NCI-H2227 treated with DMSO at 0.1 percent for 48 hours (cell line): ENCODE measurements at regions not wholly inside any gene's neighbourhood (a gene's known extent, or its start where the extent isn't known, plus 50 kb on each side); places are given as distances from the start of the nearest gene placed in this dataset.

Experiments used
- DNase-seq: peaks from one replicate; lab custom pipeline; 2025; lab: John Stamatoyannopoulos, UW

GRCh38 chr3:72401005-72401545 lies 447.2 kb downstream of the SHQ1 start:
- DNase-seq = no peak

DNA sequence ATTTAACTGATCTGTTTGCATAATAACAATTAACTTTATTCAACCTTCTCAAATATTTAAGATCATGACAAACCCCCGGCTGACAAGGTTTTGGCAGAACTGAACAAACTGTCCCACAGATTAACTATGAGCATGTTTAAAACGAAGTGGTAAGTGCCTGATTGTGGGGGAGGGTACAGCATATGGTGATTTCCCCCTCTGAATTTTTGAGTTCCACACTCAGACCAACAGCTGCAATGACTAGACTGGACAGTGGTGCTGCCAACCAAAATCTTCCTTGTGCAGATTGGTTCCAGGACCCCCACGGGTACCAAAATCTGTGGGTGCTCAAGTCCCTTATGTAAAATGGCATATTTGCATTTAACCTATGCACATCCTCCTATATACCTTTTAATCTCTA lies 449.5 kb downstream of the SHQ1 start:
- no peak for DNase-seq

GRCh38 chr3:72397586-72397985 lies 450.7 kb downstream of the SHQ1 start:
- DNase-seq = no peak

- DNase-seq = no peak
These were observed 451.3 kb downstream of the SHQ1 start for GRCh38 chr3:72396899-72397298.

DNA sequence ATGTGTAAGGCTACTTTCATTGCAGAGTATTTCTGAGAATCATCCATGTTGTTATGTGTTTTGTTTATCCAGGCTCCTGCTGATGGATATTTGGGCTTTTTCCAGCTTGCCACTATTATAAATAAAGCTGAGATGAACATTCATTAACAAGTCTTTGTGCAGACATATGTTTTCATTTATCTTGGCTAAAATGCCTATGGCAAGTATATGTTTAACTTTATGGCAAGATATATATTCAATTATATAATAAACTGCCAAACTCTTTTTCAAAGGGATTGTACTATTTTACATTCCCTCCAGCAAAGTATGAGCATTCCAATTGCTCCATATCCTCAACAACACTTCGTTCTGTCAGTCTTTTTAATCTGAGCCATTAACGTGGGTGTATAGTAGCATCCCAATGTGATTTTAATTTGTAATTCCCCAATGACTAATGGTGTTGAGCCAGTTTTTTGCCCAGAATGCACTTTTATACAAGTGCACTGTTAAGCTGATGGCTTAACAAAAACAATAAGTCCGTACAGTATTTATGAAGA lies 452.4 kb downstream of the SHQ1 start:
- DNase-seq = no peak

GRCh38 chr3:72393455-72393854 lies 454.8 kb downstream of the SHQ1 start:
- DNase-seq = no peak

- DNase-seq = no peak
These were observed 456.6 kb downstream of the SHQ1 start for GRCh38 chr3:72391659-72392058.

DNA sequence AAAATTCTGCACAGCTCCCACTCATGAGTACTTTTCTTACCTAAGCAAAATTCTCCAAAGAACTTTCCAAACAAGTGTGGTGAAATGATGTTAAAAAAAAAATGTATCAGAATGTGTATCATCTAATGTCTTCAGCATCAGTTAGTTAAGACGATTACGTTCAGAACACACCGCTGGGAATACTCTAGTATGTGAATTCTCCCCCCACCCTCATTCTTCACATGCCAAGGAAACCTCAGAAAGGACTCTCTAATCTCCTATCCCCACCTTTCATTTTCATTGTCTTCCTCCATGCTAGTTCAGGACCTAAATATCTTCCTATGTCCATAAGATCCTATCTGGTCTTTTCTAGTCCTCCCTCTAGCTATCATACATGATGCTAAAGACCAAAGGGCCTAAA lies 457.4 kb downstream of the SHQ1 start:
- no peak for DNase-seq

DNA sequence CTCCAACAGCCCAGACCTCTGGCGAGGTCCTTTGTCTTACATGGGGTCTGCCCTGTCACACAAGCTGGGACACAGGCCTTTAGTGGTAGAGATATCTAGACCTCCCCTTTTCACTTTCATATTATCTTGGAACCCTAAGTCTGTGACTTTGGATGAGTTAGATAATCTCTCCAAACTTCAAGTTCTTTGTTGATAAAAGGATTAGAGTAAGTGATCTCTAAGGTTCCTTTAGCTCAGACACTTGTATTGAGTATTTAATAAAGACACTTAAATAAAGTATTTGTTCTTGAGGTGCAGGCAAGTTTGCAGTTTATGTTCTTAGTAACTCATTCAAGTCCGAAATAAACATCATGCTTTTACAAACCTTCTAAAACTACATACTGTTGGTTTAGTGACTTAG lies 459.6 kb downstream of the SHQ1 start:
- DNase-seq = no peak

GRCh38 chr3:72388117-72388516 lies 460.1 kb downstream of the SHQ1 start:
- DNase-seq = no peak

GRCh38 chr3:72386327-72387000 lies 461.8 kb downstream of the SHQ1 start:
- DNase-seq = no peak

- DNase-seq = no peak
These were observed 463.1 kb downstream of the SHQ1 start for GRCh38 chr3:72385167-72385566.

DNA sequence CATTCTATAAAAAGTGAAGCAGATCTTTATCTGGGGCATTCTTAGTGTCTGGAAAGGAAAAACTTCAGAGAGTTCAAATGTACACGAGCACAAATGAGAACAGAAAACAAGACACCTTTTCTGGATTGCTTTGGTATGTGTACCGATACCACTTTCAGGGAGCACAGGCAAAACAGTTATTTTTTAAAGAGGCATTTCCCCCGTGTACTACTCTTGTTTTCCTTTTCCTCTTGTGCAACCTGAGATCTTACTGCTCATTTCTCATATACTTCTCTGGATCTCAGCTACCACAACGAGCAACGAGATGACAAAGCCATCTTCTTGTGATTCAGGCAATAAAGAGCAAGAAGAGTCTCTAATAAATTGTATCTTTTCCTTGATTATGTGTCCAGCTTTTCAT lies 463.6 kb downstream of the SHQ1 start:
- no peak for DNase-seq

DNA sequence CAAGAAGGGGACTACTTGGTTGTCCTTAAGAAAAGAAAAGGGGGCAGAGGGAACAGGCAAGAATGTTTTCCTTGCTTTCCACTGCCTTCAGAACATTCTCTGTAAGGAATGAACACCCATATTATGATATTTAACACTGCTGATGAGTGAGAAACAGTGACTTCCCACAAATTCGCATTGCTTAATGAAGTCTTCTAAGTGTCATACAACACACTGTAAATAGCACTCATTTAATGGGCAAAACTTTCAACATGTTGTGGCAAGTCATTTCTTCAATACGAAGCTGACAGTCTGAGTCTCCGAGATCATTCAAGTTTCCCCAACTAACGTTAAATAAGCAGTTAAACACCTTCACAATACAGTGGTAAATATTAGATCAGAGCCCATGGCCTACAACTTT lies 464.4 kb downstream of the SHQ1 start:
- DNase-seq = no peak

GRCh38 chr3:72383230-72383629 lies 465.0 kb downstream of the SHQ1 start:
- no peak for DNase-seq

DNA sequence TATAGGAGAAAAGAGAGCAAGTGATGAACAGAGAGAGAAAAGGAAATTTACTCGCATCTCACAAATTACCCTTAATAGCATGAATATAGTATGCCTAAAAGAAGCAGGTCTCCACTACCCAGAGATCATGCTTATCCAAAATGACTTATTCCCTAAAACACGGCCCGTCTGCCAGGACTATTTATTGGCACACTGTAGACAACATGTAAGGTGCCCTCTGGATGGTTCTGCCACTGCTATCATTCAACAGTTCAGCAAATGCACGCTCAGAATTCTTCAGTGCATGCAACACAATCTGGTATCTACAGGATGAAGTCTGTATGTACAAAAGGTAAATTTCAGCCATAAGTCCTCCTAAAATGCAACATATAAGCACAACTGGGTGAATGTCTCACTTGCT lies 465.8 kb downstream of the SHQ1 start:
- no peak for DNase-seq

- DNase-seq = no peak
These were observed 466.7 kb downstream of the SHQ1 start for GRCh38 chr3:72381584-72381983.

GRCh38 chr3:72380711-72381493 lies 467.3 kb downstream of the SHQ1 start:
- DNase-seq = no peak

- no peak for DNase-seq
These were observed 468.1 kb downstream of the SHQ1 start for GRCh38 chr3:72380193-72380592.

- no peak for DNase-seq
These were observed 468.6 kb downstream of the SHQ1 start for GRCh38 chr3:72379500-72380187.

GRCh38 chr3:72378287-72378686 lies 470.0 kb downstream of the SHQ1 start:
- DNase-seq = no peak

- DNase-seq = no peak
These were observed 471.1 kb downstream of the SHQ1 start for GRCh38 chr3:72376956-72377710.
